GM12891 (cell line): ENCODE measurements at regions not wholly inside any gene's neighbourhood (a gene's known extent, or its start where the extent isn't known, plus 50 kb on each side); places are given as distances from the start of the nearest gene placed in this dataset.

ENCODE experiments used
- DNase-seq: peaks from one replicate; pipeline ENCODE4 v3.0.0; 2011; ENCODE audit warnings: low spot score; ENCODE audit not compliant: insufficient read length
- FAIRE-seq: peaks from 2 replicates; lab custom pipeline; 2011; peaks lifted over from hg19 to GRCh38; lab: Jason Lieb, UNC
- PAX5 ChIP-seq: IDR thresholded peaks from 2 replicates; pipeline ENCODE4 v1.6.1; 2011; ENCODE audit warnings: low read length, moderate library complexity, mild to moderate bottlenecking; ENCODE audit not compliant: insufficient read depth, severe bottlenecking
- POLR2A ChIP-seq: IDR thresholded peaks from 2 replicates; pipeline ENCODE4 v1.6.1; 2011; ENCODE audit warnings: low read depth, low read length, control low read depth
- POLR2AphosphoS5 ChIP-seq: IDR thresholded peaks from 2 replicates; pipeline ENCODE4 v1.6.1; 2011; ENCODE audit warnings: low read depth, low read length, control low read depth
- POU2F2 ChIP-seq: IDR thresholded peaks from 2 replicates; pipeline ENCODE4 v1.6.1; 2011; ENCODE audit warnings: low read depth, mild to moderate bottlenecking, control low read depth, low read length, moderate library complexity
- SPI1 ChIP-seq: IDR thresholded peaks from 2 replicates; pipeline ENCODE4 v1.6.1; 2011; ENCODE audit warnings: low read depth, low read length, control low read depth
- TAF1 ChIP-seq: IDR thresholded peaks from 2 replicates; pipeline ENCODE4 v1.6.1; 2011; ENCODE audit warnings: low read depth, low read length, control low read depth

- no peak for FAIRE-seq
- no peak for TF ChIP-seq PAX5
- TF ChIP-seq TAF1 = no peak
- no peak for TF ChIP-seq SPI1
- TF ChIP-seq POU2F2 = no peak
- TF ChIP-seq POLR2A = no peak
- no peak for TF ChIP-seq POLR2AphosphoS5
- no peak for DNase-seq
Observed at GRCh38 chrX:144333429-144333828, 449.6 kb downstream of the UBE2NL start.

- DNase-seq (no peak), FAIRE-seq (no peak)
- TF ChIP-seq TAF1 (no peak), POU2F2 (no peak), SPI1 (no peak), POLR2AphosphoS5 (no peak), PAX5 (no peak), POLR2A (no peak)
Observed at GRCh38 chrX:144334577-144334976, 450.7 kb downstream of the UBE2NL start.

- DNase-seq (no peak), FAIRE-seq (no peak)
- TF ChIP-seq POU2F2 (no peak), SPI1 (no peak), POLR2A (no peak), POLR2AphosphoS5 (no peak), PAX5 (no peak), TAF1 (no peak)
Observed at GRCh38 chrX:144335402-144335801, 451.5 kb downstream of the UBE2NL start.

- FAIRE-seq (no peak), DNase-seq (no peak)
- TF ChIP-seq PAX5 (no peak), TAF1 (no peak), POU2F2 (no peak), POLR2AphosphoS5 (no peak), SPI1 (no peak), POLR2A (no peak)
Observed at GRCh38 chrX:144379156-144379555, 495.3 kb downstream of the UBE2NL start.

GRCh38 chrX:144388738-144389137 lies 504.9 kb downstream of the UBE2NL start:
- FAIRE-seq (no peak), DNase-seq (no peak)
- TF ChIP-seq POLR2AphosphoS5 (no peak), POU2F2 (no peak), SPI1 (no peak), TAF1 (no peak), PAX5 (no peak), POLR2A (no peak)
